Heart right ventricle (tissue), 16 donors: ENCODE measurements at regions not wholly inside any gene's neighbourhood (a gene's known extent, or its start where the extent isn't known, plus 50 kb on each side); places are given as distances from the start of the nearest gene placed in this dataset.

Experiments
- ATAC-seq, 8 donors: fragments of 200-7000 bp; cut with Tn5 transposase; one replicate each; pipeline ENCODE4 v1.9.1; 2020; ENCODE audit warnings: mild to moderate bottlenecking in 8 of 8, moderate library complexity in 8 of 8, moderate number of reproducible peaks in 1 of 8
- DNase-seq, 2 donors: peaks; one replicate each; pipeline ENCODE4 v3.0.0-alpha.2; 2020
- H3K27ac ChIP-seq, 10 donors: fragments of 200-600 bp; sonication (generic) in 2 of 10; one replicate each; pipeline versions ENCODE4 v1.5.0 to v1.8.0; 2020 to 2022; ENCODE audit warnings: mild to moderate bottlenecking in 3 of 10
- H3K27me3 ChIP-seq, 7 donors: fragments of 200-600 bp; one replicate each; pipeline ENCODE4 v1.8.0; 2021 to 2022; ENCODE audit warnings: mild to moderate bottlenecking in 2 of 7
- H3K36me3 ChIP-seq, 9 donors: fragments of 200-600 bp; sonication (generic) in 1 of 9; one replicate each; pipeline versions ENCODE4 v1.5.0 to v1.8.0; 2020 to 2022; ENCODE audit warnings: mild to moderate bottlenecking in 2 of 9
- H3K4me1 ChIP-seq, 9 donors: fragments of 200-600 bp; sonication (generic) in 1 of 9; one replicate each; pipeline versions ENCODE4 v1.5.0 to v1.8.0; 2020 to 2022; ENCODE audit warnings: mild to moderate bottlenecking in 4 of 9
- H3K4me3 ChIP-seq, 10 donors: fragments of 200-600 bp; sonication (generic) in 2 of 10; one replicate each; pipeline versions ENCODE4 v1.5.0 to v1.8.0; 2020 to 2022; ENCODE audit warnings: mild to moderate bottlenecking in 7 of 10, moderate library complexity in 2 of 10
- H3K9me3 ChIP-seq, 11 donors: fragments of 200-600 bp in 10 of 11; sonication (generic) in 2 of 11; one replicate each; pipeline versions ENCODE4 v1.5.0 to v1.8.0; 2013 to 2022; ENCODE audit warnings: mild to moderate bottlenecking in 2 of 11, control low read depth in 1 of 11, moderate library complexity in 1 of 11
- WGBS, 2 donors: extraction: QIAGEN DNeasy Blood & Tissue Kit; methylation state at CpG; one replicate each; pipeline ENCODE4 v1.1.7; 2013; ENCODE audit warnings: inconsistent platforms in 1 of 2; 5-methylcytosine and 5-hydroxymethylcytosine counted together
- intact Hi-C, 10 donors: fragments of 100-400 bp; cut with DNase I; formaldehyde crosslinking; loops; one replicate each; pipeline versions ENCODE4 v1.11.1 to v1.14.2; 2022
- TF ChIP-seq, protein P1 (sequence below), 9 donors: fragments of 200-600 bp; sonication (generic) in 2 of 9; IDR thresholded peaks; one replicate each; pipeline versions ENCODE4 v1.5.0 to v1.8.0; 2021 to 2022; ENCODE audit warnings: antibody characterized with exemption in 9 of 9, mild to moderate bottlenecking in 5 of 9, moderate library complexity in 1 of 9
- donor health status: Arrhythmogenic right ventricular cardiomyopathy.
- donor health status: ischemic (EF 13 %, LVEDD 7.1; RV severe dilation, severe dysfunction).
- donor health status: healthy with polysubstance abuse.
- donor health status: DM: no; HTN: yes; CAD: no.
- donor health status: DM: no; HTN: no; CAD: no.
- donor health status: ischemic (EF 25% LVEDD 6.9; RV normal size, moderate dysfunction).
- donor health status: ischemic (EF 25% LVEDD 5.7; RV mildly dilated, moderate dysfunction).
- donor health status: healthy.
- donor health status: DM: yes; HTN: yes; CAD: no.
- donor health status: Ischemic cardiomyopathy.
- donor health status: ischemic (EF 35%, LVEDD 5.7; RV mildly dilated, moderate dysfunction).
- donor health status: nonischemic (EF 11% LVEDD 7.7; RV severe dilation, severe dysfunction).
- donor health status: DM: yes; HTN: yes; CAD: no.
- donor health status: PGD.
- donor health status: ischemic (EF 29% LVEDD 5.4; RV normal size, mild dysfunction).
- donor health status: nonischemic (EF 23%, LVEDD 6.1; RV moderate dilation, normal function).

DNA sequence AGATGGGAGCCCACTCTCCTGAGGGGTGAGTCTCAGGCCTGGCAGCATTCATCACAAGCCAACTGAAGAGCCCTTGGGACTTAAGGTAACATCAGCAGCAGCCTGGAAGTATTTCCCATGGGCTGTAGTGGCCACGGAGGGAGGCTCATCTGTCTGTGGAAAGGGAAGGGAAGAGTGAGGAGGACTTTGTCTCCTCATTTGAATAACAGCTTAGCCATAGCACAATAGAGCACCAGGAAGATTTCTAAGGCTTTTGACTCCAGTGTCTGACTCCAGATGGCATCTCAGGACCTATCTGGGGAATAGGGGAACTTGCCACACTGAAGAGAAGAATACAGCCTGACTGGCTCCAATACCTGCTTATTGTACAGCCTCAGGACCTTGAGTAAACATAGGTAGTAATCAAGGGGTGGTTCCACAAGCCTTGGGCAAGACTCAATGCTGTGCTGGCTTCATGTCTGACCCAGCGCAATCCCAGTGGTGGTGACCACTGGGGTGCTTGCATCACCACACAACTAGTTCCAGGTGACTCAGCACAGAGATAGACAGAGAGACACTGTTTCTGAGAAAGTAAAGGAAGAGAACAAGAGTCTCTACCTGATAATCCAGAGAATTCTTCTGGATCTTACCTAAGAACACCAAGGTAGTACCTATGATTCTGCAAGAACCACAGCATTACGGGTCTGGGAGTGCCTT, 510.5 kb upstream of the CCDC179 start:
- H3K36me3 ChIP-seq: no peaks in the 10 kb centered on the region
- no peak for DNase-seq
- H3K27me3 ChIP-seq: no peaks in the 10 kb centered on the region
- no peak overlapping the region for H3K4me3 ChIP-seq
- intact Hi-C loops: no loop called here
- no peaks in the 10 kb centered on the region for H3K4me1 ChIP-seq
- no peak overlapping the region for H3K27ac ChIP-seq
- H3K9me3 ChIP-seq: peaks cover 0 to 30% (median 4%) of the 10 kb centered on the region in 11 donors
- 59 to 60% methylated on average over 3 of the region's 3 CpGs for WGBS, 2 donors
- TF ChIP-seq, protein P1, sequence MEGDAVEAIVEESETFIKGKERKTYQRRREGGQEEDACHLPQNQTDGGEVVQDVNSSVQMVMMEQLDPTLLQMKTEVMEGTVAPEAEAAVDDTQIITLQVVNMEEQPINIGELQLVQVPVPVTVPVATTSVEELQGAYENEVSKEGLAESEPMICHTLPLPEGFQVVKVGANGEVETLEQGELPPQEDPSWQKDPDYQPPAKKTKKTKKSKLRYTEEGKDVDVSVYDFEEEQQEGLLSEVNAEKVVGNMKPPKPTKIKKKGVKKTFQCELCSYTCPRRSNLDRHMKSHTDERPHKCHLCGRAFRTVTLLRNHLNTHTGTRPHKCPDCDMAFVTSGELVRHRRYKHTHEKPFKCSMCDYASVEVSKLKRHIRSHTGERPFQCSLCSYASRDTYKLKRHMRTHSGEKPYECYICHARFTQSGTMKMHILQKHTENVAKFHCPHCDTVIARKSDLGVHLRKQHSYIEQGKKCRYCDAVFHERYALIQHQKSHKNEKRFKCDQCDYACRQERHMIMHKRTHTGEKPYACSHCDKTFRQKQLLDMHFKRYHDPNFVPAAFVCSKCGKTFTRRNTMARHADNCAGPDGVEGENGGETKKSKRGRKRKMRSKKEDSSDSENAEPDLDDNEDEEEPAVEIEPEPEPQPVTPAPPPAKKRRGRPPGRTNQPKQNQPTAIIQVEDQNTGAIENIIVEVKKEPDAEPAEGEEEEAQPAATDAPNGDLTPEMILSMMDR (IDR thresholded peaks at IDR 0.05): no peak
- ATAC-seq: no peak

DNA sequence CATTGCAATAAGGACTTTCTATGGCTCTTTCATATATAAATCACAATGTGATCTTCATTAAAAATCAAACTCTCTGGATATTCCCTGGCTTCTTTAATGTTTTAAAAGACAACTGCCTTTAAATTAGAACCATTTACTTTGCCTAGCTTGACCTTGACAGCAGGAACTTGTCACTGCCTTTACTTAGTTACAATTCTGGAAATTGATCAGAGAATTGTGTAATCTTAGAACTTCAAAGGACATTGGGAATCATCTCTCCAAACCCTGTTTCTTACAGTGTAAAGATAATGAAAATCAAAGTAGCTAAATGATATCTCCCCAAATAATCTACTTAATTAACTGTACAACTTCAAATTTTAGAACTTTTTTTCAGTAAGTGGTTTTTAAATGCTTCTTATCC, 517.6 kb upstream of the CCDC179 start:
- no peaks in the 10 kb centered on the region for H3K4me1 ChIP-seq
- intact Hi-C loops: no loop called here
- DNase-seq (no peak), ATAC-seq (no peak)
- H3K27ac ChIP-seq: no peak overlapping the region
- no peaks in the 10 kb centered on the region for H3K36me3 ChIP-seq
- H3K4me3 ChIP-seq: no peak overlapping the region
- H3K9me3 ChIP-seq: peaks cover 0 to 17% (median 0%) of the 10 kb centered on the region in 11 donors
- H3K27me3 ChIP-seq: no peaks in the 10 kb centered on the region
- TF ChIP-seq, protein P1 (IDR thresholded peaks at IDR 0.05): no peak

- ATAC-seq (no peak), DNase-seq (no peak)
- Histone ChIP-seq H3K4me1 (no peaks in the 10 kb centered on the region), H3K9me3 (no peaks in the 10 kb centered on the region), H3K36me3 (no peaks in the 10 kb centered on the region), H3K27ac (no peak overlapping the region), H3K4me3 (no peak overlapping the region), H3K27me3 (no peaks in the 10 kb centered on the region)
- 46 to 84% methylated on average over 2 of the region's 2 CpGs for WGBS, 2 donors
- TF ChIP-seq, protein P1 (IDR thresholded peaks at IDR 0.05): no peak
- intact Hi-C loops: no loop called here
Observed at GRCh38 chr11:23391031-23391430, 530.8 kb upstream of the CCDC179 start.

- DNase-seq (no peak), ATAC-seq (no peak)
- H3K4me1 ChIP-seq: no peaks in the 10 kb centered on the region
- no peaks in the 10 kb centered on the region for H3K36me3 ChIP-seq
- H3K9me3 ChIP-seq: no peaks in the 10 kb centered on the region
- WGBS, 2 donors: 85 to 89% methylated on average over 2 of the region's 2 CpGs
- intact Hi-C loops: no loop called here
- H3K4me3 ChIP-seq: no peak overlapping the region
- no peaks in the 10 kb centered on the region for H3K27me3 ChIP-seq
- TF ChIP-seq, protein P1 (IDR thresholded peaks at IDR 0.05): no peak
- H3K27ac ChIP-seq: no peak overlapping the region
Observed at GRCh38 chr11:23398052-23398451, 537.8 kb upstream of the CCDC179 start.
